Right cardiac atrium (tissue), 5 donors: ENCODE measurements at regions not wholly inside any gene's neighbourhood (a gene's known extent, or its start where the extent isn't known, plus 50 kb on each side); places are given as distances from the start of the nearest gene placed in this dataset.

Experiments
- ATAC-seq, 2 donors: fragments of 200-7000 bp; cut with Tn5 transposase; one replicate each; pipeline versions ENCODE4 v1.8.0 to v1.9.1; 2020; ENCODE audit warnings: moderate library complexity in 2 of 2, mild to moderate bottlenecking in 1 of 2
- DNase-seq, 3 donors: peaks; one replicate each; pipeline ENCODE4 v3.0.0-alpha.2; 2020
- H3K27ac ChIP-seq: one replicate; pipeline ENCODE4 v1.5.1; 2013; ENCODE audit warnings: mild to moderate bottlenecking, low read length, control low read depth, moderate library complexity
- H3K27me3 ChIP-seq: one replicate; pipeline ENCODE4 v1.6.1; 2013; ENCODE audit not compliant: control insufficient read depth, insufficient read depth
- H3K4me1 ChIP-seq: one replicate; pipeline ENCODE4 v1.6.1; 2013; ENCODE audit warnings: low read length; ENCODE audit not compliant: control insufficient read depth, insufficient read depth
- H3K4me3 ChIP-seq: one replicate; pipeline ENCODE4 v1.5.1; 2013; ENCODE audit warnings: low read length, control low read depth
- H3K9me3 ChIP-seq: one replicate; pipeline ENCODE4 v1.6.1; 2013; ENCODE audit warnings: low read length; ENCODE audit not compliant: control insufficient read depth
- WGBS: extraction: QIAGEN DNeasy Blood & Tissue Kit; methylation state at CpG from one replicate; pipeline ENCODE4 v1.1.7; 2013; 5-methylcytosine and 5-hydroxymethylcytosine counted together
- intact Hi-C, 4 donors: fragments of 100-400 bp; cut with DNase I; formaldehyde crosslinking; loops; one replicate each; pipeline versions ENCODE4 v1.11.0 to v1.14.0; 2022 to 2023
- donor health status: healthy with polysubstance abuse.
- donor health status: DM: no; HTN: yes; CAD: no.
- donor health status: DM: no; HTN: no; CAD: no.
- donor health status: DM: no; HTN: yes; CAD: no; lungs with severe emphysema.
- donor health status: DM: yes; HTN: yes; CAD: no.

- ATAC-seq (no peak), DNase-seq (no peak)
- no peaks in the 10 kb centered on the region for H3K27me3 ChIP-seq
- no peaks in the 10 kb centered on the region for H3K9me3 ChIP-seq
- WGBS, result 89% methylated on average over 2 of the region's 2 CpGs
- H3K27ac ChIP-seq, result no peak overlapping the region
- peaks cover 1% of the 10 kb centered on the region for H3K4me1 ChIP-seq
- H3K4me3 ChIP-seq, result no peak overlapping the region
- intact Hi-C loops, result loop anchor here in 1 of 4 donors (5.0 kb wide), 1 partner anchor 1516 kb away; no protein-coding TSS in a partner anchor
These were observed 147.8 kb upstream of the KCNMB2 start for GRCh38 chr3:178388473-178388872.

- no peak overlapping the region for H3K27ac ChIP-seq
- no peak overlapping the region for H3K4me3 ChIP-seq
- no peaks in the 10 kb centered on the region for H3K27me3 ChIP-seq
- DNase-seq, result no peak
- intact Hi-C loops, result loop anchor here in 1 of 4 donors (5.0 kb wide), 1 partner anchor 1517 kb away; no protein-coding TSS in a partner anchor
- ATAC-seq, result no peak
- peaks cover 1% of the 10 kb centered on the region for H3K4me1 ChIP-seq
- WGBS, result 56% methylated on average over 1 of the region's 1 CpG
- H3K9me3 ChIP-seq, result no peaks in the 10 kb centered on the region
These were observed 147.0 kb upstream of the KCNMB2 start for GRCh38 chr3:178389258-178389657.

GRCh38 chr3:178392511-178392926, 143.7 kb upstream of the KCNMB2 start:
- H3K27ac ChIP-seq, result no peak overlapping the region
- intact Hi-C loops, result no loop called here
- H3K9me3 ChIP-seq, result no peaks in the 10 kb centered on the region
- WGBS, result 9% methylated on average over 1 of the region's 1 CpG
- ATAC-seq (peak in 1 of 2 donors; percentile 47), DNase-seq (no peak)
- no peak overlapping the region for H3K4me3 ChIP-seq
- H3K4me1 ChIP-seq, result peaks cover 1% of the 10 kb centered on the region
- no peaks in the 10 kb centered on the region for H3K27me3 ChIP-seq

GRCh38 chr3:178393146-178393545, 143.1 kb upstream of the KCNMB2 start:
- no peak overlapping the region for H3K27ac ChIP-seq
- no peak for DNase-seq
- 75% methylated on average over 1 of the region's 1 CpG for WGBS
- intact Hi-C loops, result no loop called here
- peaks cover 1% of the 10 kb centered on the region for H3K4me1 ChIP-seq
- ATAC-seq, result no peak
- no peaks in the 10 kb centered on the region for H3K27me3 ChIP-seq
- H3K4me3 ChIP-seq, result no peak overlapping the region
- no peaks in the 10 kb centered on the region for H3K9me3 ChIP-seq

GRCh38 chr3:178393824-178394223, 142.4 kb upstream of the KCNMB2 start:
- H3K27ac ChIP-seq, result no peak overlapping the region
- no peaks in the 10 kb centered on the region for H3K9me3 ChIP-seq
- ATAC-seq, result no peak
- intact Hi-C loops, result no loop called here
- H3K27me3 ChIP-seq, result no peaks in the 10 kb centered on the region
- DNase-seq, result no peak
- H3K4me3 ChIP-seq, result no peak overlapping the region
- peaks cover 1% of the 10 kb centered on the region for H3K4me1 ChIP-seq

- no peaks in the 10 kb centered on the region for H3K9me3 ChIP-seq
- H3K27ac ChIP-seq, result no peak overlapping the region
- H3K4me1 ChIP-seq, result peaks cover 1% of the 10 kb centered on the region
- H3K27me3 ChIP-seq, result no peaks in the 10 kb centered on the region
- DNase-seq (no peak), ATAC-seq (no peak)
- intact Hi-C loops, result no loop called here
- H3K4me3 ChIP-seq, result no peak overlapping the region
- WGBS, result 95% methylated on average over 2 of the region's 2 CpGs
These were observed 139.9 kb upstream of the KCNMB2 start for GRCh38 chr3:178396318-178396717.

GRCh38 chr3:178397202-178397601, 139.0 kb upstream of the KCNMB2 start:
- ATAC-seq, result no peak
- 92% methylated on average over 2 of the region's 2 CpGs for WGBS

GRCh38 chr3:178397836-178398235, 138.4 kb upstream of the KCNMB2 start:
- 86% methylated on average over 1 of the region's 1 CpG for WGBS
- H3K4me1 ChIP-seq, result no peaks in the 10 kb centered on the region
- intact Hi-C loops, result no loop called here
- no peak overlapping the region for H3K4me3 ChIP-seq
- DNase-seq, result no peak
- ATAC-seq, result no peak
- no peak overlapping the region for H3K27ac ChIP-seq
- no peaks in the 10 kb centered on the region for H3K9me3 ChIP-seq
- no peaks in the 10 kb centered on the region for H3K27me3 ChIP-seq

More at GRCh38 chr3:178397202-178397601, 139.0 kb upstream of the KCNMB2 start:
- no peak for DNase-seq
- H3K9me3 ChIP-seq, result no peaks in the 10 kb centered on the region
- no peaks in the 10 kb centered on the region for H3K27me3 ChIP-seq
- intact Hi-C loops, result no loop called here
- no peak overlapping the region for H3K4me3 ChIP-seq
- H3K4me1 ChIP-seq, result peaks cover 1% of the 10 kb centered on the region
- no peak overlapping the region for H3K27ac ChIP-seq

- Histone ChIP-seq H3K4me1 (no peaks in the 10 kb centered on the region), H3K9me3 (no peaks in the 10 kb centered on the region), H3K27ac (no peak overlapping the region), H3K27me3 (no peaks in the 10 kb centered on the region), H3K4me3 (no peak overlapping the region)
- ATAC-seq (no peak), DNase-seq (no peak)
- intact Hi-C loops, result no loop called here
- WGBS, result 15% methylated on average over 2 of the region's 2 CpGs
These were observed 131.3 kb upstream of the KCNMB2 start for GRCh38 chr3:178404961-178405360.

- no peaks in the 10 kb centered on the region for H3K9me3 ChIP-seq
- intact Hi-C loops, result no loop called here
- H3K4me1 ChIP-seq, result no peaks in the 10 kb centered on the region
- ATAC-seq (no peak), DNase-seq (no peak)
- no peaks in the 10 kb centered on the region for H3K27me3 ChIP-seq
- no peak overlapping the region for H3K27ac ChIP-seq
- WGBS, result 20% methylated on average over 2 of the region's 2 CpGs
- H3K4me3 ChIP-seq, result no peak overlapping the region
These were observed 130.7 kb upstream of the KCNMB2 start for GRCh38 chr3:178405531-178405930.

GRCh38 chr3:178406206-178406605, 130.0 kb upstream of the KCNMB2 start:
- intact Hi-C loops, result no loop called here
- Histone ChIP-seq H3K27me3 (no peaks in the 10 kb centered on the region), H3K27ac (no peak overlapping the region), H3K4me3 (no peak overlapping the region), H3K9me3 (no peaks in the 10 kb centered on the region), H3K4me1 (no peaks in the 10 kb centered on the region)
- DNase-seq, result no peak
- WGBS, result 65% methylated on average over 3 of the region's 3 CpGs
- ATAC-seq, result no peak

GRCh38 chr3:178415384-178415783, 120.9 kb upstream of the KCNMB2 start:
- DNase-seq (no peak), ATAC-seq (no peak)
- 93% methylated on average over 8 of the region's 8 CpGs for WGBS
- H3K4me3 ChIP-seq, result no peak overlapping the region
- no peaks in the 10 kb centered on the region for H3K4me1 ChIP-seq
- no peak overlapping the region for H3K27ac ChIP-seq
- intact Hi-C loops, result no loop called here
- no peaks in the 10 kb centered on the region for H3K27me3 ChIP-seq
- H3K9me3 ChIP-seq, result no peaks in the 10 kb centered on the region
